ENCODE measurements at regions not wholly inside any gene's neighbourhood (a gene's known extent, or its start where the extent isn't known, plus 50 kb on each side); places are given as distances from the start of the nearest gene placed in this dataset.

GRCh38 chr10:91135113-91135512 lies 85.3 kb upstream of the PCGF5 start:
- intact Hi-C loops (cut with micrococcal nuclease): no loop called here

GRCh38 chr10:91137011-91137643 lies 83.3 kb upstream of the PCGF5 start:
- intact Hi-C loops (cut with micrococcal nuclease): no loop called here

- intact Hi-C loops (cut with micrococcal nuclease): no loop called here
These were observed 82.6 kb upstream of the PCGF5 start for GRCh38 chr10:91137822-91138221.

GRCh38 chr10:91140995-91141549 lies 79.4 kb upstream of the PCGF5 start:
- intact Hi-C loops (cut with micrococcal nuclease): loop anchor here (5.0 kb wide), 1 partner anchor 134 kb away; no protein-coding TSS in a partner anchor

GRCh38 chr10:91144961-91145360 lies 75.5 kb upstream of the PCGF5 start:
- intact Hi-C loops (cut with micrococcal nuclease): loop anchor here (5.0 kb wide), 1 partner anchor 138 kb away; no protein-coding TSS in a partner anchor

GRCh38 chr10:91146146-91146545 lies 74.3 kb upstream of the PCGF5 start:
- intact Hi-C loops (cut with micrococcal nuclease): no loop called here

GRCh38 chr10:91149550-91149949 lies 70.9 kb upstream of the PCGF5 start:
- intact Hi-C loops (cut with micrococcal nuclease): no loop called here

- intact Hi-C loops (cut with micrococcal nuclease): no loop called here
These were observed 69.8 kb upstream of the PCGF5 start for GRCh38 chr10:91150631-91151030.

- intact Hi-C loops (cut with micrococcal nuclease): no loop called here
These were observed 67.0 kb upstream of the PCGF5 start for GRCh38 chr10:91153508-91153907.

- intact Hi-C loops (cut with micrococcal nuclease): no loop called here
These were observed 65.6 kb upstream of the PCGF5 start for GRCh38 chr10:91154842-91155241.

GRCh38 chr10:91156196-91156595 lies 64.3 kb upstream of the PCGF5 start:
- intact Hi-C loops (cut with micrococcal nuclease): no loop called here

GRCh38 chr10:91159254-91159783 lies 61.1 kb upstream of the PCGF5 start:
- intact Hi-C loops (cut with micrococcal nuclease): no loop called here

- intact Hi-C loops (cut with micrococcal nuclease): loop anchor here (2.0 to 5.0 kb wide), 4 partner anchors 249 to 760 kb away; partner anchors contain the start of genes BTAF1, HECTD2 and RPP30
These were observed 58.4 kb upstream of the PCGF5 start for GRCh38 chr10:91162050-91162494.

GRCh38 chr10:91162495-91163268 lies 57.8 kb upstream of the PCGF5 start:
- intact Hi-C loops (cut with micrococcal nuclease): loop anchor here (1.0 to 5.0 kb wide), 7 partner anchors 39 to 760 kb away; partner anchors contain the start of genes BTAF1, HECTD2, PCGF5 and RPP30

GRCh38 chr10:91163269-91163868 lies 57.1 kb upstream of the PCGF5 start:
- intact Hi-C loops (cut with micrococcal nuclease): loop anchor here (1.0 to 5.0 kb wide), 7 partner anchors 38 to 759 kb away; partner anchors contain the start of genes BTAF1, HECTD2, PCGF5 and RPP30

GRCh38 chr10:91163869-91164474 lies 56.5 kb upstream of the PCGF5 start:
- intact Hi-C loops (cut with micrococcal nuclease): loop anchor here (1.0 to 5.0 kb wide), 7 partner anchors 37 to 758 kb away; partner anchors contain the start of genes BTAF1, HECTD2, PCGF5 and RPP30

- intact Hi-C loops (cut with micrococcal nuclease): loop anchor here (5.0 kb wide), 2 partner anchors 292 to 758 kb away; partner anchors contain the start of genes BTAF1 and RPP30
These were observed 55.9 kb upstream of the PCGF5 start for GRCh38 chr10:91164520-91165065.

- intact Hi-C loops (cut with micrococcal nuclease): no loop called here
These were observed 53.1 kb upstream of the PCGF5 start for GRCh38 chr10:91167406-91167805.

- intact Hi-C loops (cut with micrococcal nuclease): no loop called here
These were observed 50.0 kb upstream of the PCGF5 start for GRCh38 chr10:91170418-91170817.

All from T-helper 2 cell treated with Interferon-gamma antibody and Interleukin-4, amounts not matched to agents 100 ng/mL and 5 ng/mL, for 36 hours (primary cell).